HCT116 (cell line): ENCODE measurements at regions not wholly inside any gene's neighbourhood (a gene's known extent, or its start where the extent isn't known, plus 50 kb on each side); places are given as distances from the start of the nearest gene placed in this dataset.

Experiments used
- POLR2A ChIP-seq: IDR thresholded peaks from 2 replicates; pipeline ENCODE4 v1.7.0; 2011; ENCODE audit warnings: borderline replicate concordance; ENCODE audit not compliant: insufficient read depth, insufficient read length; ENCODE audit errors: extremely low read depth
- SP1 ChIP-seq: IDR thresholded peaks from 2 replicates; pipeline ENCODE4 v1.6.1; 2012; ENCODE audit warnings: low read depth
- SRF ChIP-seq: IDR thresholded peaks from 2 replicates; pipeline ENCODE4 v1.6.1; 2012; ENCODE audit warnings: low read depth
- ZFX ChIP-seq: fragments of 450-650 bp; IDR thresholded peaks from 2 replicates; pipeline ENCODE4 v1.6.1; 2017
- TF ChIP-seq, protein P1 (sequence below), 3 experiments: fragments of 200-600 bp in 1 of 3; sonication (generic) in 1 of 3; IDR thresholded peaks in 2 of 3; conservative IDR thresholded peaks in 1 of 3; 2 replicates each; pipeline ENCODE4 v1.5.1; 2012 to 2017; ENCODE audit warnings: low read depth in 2 of 3, low read length in 2 of 3, antibody characterized with exemption in 1 of 3, borderline replicate concordance in 1 of 3, control low read depth in 1 of 3, mild to moderate bottlenecking in 1 of 3, mixed read lengths in 1 of 3, mixed run types in 1 of 3, moderate library complexity in 1 of 3; ENCODE audit not compliant: insufficient read depth in 1 of 3
- TF ChIP-seq, protein P2 (sequence below): IDR thresholded peaks from 2 replicates; pipeline ENCODE4 v1.6.1; 2012
- TF ChIP-seq, protein P3 (sequence below): IDR thresholded peaks from 2 replicates; pipeline ENCODE4 v1.6.1; 2012; ENCODE audit warnings: low read depth

DNA sequence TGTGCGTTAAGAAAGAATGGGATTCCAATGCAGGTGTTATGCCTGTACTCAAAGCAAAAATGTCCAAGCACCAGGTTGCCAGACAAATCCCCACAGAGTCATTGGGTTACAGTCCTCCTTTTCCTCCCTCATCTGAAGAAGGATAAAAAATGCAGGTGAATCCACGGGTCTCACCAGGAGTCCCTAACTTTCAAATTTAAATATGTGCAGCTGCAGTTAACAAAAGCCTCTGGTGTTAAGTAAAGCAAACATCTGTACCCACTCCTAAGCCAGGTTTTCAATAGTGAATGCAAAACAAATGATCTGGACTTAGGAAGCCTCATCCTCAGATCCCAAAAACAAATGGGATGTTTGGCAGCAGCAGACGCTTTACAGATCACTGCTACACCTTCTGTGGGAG lies 70.4 kb upstream of the SETMAR start:
- no peak for TF ChIP-seq SP1
- TF ChIP-seq, protein P1, sequence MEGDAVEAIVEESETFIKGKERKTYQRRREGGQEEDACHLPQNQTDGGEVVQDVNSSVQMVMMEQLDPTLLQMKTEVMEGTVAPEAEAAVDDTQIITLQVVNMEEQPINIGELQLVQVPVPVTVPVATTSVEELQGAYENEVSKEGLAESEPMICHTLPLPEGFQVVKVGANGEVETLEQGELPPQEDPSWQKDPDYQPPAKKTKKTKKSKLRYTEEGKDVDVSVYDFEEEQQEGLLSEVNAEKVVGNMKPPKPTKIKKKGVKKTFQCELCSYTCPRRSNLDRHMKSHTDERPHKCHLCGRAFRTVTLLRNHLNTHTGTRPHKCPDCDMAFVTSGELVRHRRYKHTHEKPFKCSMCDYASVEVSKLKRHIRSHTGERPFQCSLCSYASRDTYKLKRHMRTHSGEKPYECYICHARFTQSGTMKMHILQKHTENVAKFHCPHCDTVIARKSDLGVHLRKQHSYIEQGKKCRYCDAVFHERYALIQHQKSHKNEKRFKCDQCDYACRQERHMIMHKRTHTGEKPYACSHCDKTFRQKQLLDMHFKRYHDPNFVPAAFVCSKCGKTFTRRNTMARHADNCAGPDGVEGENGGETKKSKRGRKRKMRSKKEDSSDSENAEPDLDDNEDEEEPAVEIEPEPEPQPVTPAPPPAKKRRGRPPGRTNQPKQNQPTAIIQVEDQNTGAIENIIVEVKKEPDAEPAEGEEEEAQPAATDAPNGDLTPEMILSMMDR (IDR thresholded peaks at IDR 0.05 in 2 of 3, conservative IDR thresholded peaks at IDR 0.05 in 1 of 3; ENCODE audit: borderline replicate concordance in 1 of 3, insufficient read depth in 1 of 3, low read depth in 2 of 3, low read length in 2 of 3): no peak
- TF ChIP-seq, protein P2, sequence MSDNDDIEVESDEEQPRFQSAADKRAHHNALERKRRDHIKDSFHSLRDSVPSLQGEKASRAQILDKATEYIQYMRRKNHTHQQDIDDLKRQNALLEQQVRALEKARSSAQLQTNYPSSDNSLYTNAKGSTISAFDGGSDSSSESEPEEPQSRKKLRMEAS: no peak
- no peak for TF ChIP-seq POLR2A
- TF ChIP-seq SRF: no peak
- no peak for TF ChIP-seq ZFX
- TF ChIP-seq, protein P3, sequence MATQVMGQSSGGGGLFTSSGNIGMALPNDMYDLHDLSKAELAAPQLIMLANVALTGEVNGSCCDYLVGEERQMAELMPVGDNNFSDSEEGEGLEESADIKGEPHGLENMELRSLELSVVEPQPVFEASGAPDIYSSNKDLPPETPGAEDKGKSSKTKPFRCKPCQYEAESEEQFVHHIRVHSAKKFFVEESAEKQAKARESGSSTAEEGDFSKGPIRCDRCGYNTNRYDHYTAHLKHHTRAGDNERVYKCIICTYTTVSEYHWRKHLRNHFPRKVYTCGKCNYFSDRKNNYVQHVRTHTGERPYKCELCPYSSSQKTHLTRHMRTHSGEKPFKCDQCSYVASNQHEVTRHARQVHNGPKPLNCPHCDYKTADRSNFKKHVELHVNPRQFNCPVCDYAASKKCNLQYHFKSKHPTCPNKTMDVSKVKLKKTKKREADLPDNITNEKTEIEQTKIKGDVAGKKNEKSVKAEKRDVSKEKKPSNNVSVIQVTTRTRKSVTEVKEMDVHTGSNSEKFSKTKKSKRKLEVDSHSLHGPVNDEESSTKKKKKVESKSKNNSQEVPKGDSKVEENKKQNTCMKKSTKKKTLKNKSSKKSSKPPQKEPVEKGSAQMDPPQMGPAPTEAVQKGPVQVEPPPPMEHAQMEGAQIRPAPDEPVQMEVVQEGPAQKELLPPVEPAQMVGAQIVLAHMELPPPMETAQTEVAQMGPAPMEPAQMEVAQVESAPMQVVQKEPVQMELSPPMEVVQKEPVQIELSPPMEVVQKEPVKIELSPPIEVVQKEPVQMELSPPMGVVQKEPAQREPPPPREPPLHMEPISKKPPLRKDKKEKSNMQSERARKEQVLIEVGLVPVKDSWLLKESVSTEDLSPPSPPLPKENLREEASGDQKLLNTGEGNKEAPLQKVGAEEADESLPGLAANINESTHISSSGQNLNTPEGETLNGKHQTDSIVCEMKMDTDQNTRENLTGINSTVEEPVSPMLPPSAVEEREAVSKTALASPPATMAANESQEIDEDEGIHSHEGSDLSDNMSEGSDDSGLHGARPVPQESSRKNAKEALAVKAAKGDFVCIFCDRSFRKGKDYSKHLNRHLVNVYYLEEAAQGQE: no peak
